Peyer's patch (tissue), 4 donors: ENCODE measurements at regions not wholly inside any gene's neighbourhood (a gene's known extent, or its start where the extent isn't known, plus 50 kb on each side); places are given as distances from the start of the nearest gene placed in this dataset.
"Not testable (repeated sequence)": the region's sequence is repeated elsewhere in the genome, so short reads cannot be mapped to it uniquely, and the experiment has no call there.

Experiments used
- POLR2A ChIP-seq, 2 donors: fragments of 450-650 bp; IDR thresholded peaks; one replicate each; pipeline ENCODE4 v1.5.1; 2017; ENCODE audit warnings: antibody characterized with exemption in 2 of 2, mild to moderate bottlenecking in 2 of 2, moderate library complexity in 2 of 2
- TF ChIP-seq, protein P1 (sequence below), 6 experiments: fragments of 450-650 bp in 4 of 6; fragments of 200-600 bp in 2 of 6; sonication (generic) in 1 of 6; IDR thresholded peaks; one replicate each; pipeline ENCODE4 v1.5.1; 2017 to 2019; ENCODE audit warnings: antibody characterized with exemption in 6 of 6, mild to moderate bottlenecking in 3 of 6, moderate library complexity in 1 of 6

DNA sequence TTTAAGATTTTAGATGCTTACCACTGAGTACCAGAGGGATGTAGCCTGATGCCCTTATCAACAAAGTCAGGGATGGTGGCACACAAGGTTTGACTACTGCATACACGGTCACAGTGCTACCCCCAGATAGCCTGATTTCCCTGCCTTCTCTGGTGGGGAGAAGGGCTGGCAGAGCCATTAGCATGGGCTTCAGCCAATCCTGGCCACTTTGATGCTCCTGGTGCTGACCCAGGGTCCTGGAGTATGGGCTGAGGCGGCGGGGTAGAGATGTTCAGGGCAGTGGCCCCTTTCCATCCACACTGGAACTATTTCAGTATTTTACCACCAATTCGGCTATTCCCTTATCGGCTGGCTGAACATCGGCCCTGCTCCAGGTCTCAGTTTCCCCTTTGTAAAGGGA is 83.2 kb downstream of the POTEB3 start:
- TF ChIP-seq, protein P1, sequence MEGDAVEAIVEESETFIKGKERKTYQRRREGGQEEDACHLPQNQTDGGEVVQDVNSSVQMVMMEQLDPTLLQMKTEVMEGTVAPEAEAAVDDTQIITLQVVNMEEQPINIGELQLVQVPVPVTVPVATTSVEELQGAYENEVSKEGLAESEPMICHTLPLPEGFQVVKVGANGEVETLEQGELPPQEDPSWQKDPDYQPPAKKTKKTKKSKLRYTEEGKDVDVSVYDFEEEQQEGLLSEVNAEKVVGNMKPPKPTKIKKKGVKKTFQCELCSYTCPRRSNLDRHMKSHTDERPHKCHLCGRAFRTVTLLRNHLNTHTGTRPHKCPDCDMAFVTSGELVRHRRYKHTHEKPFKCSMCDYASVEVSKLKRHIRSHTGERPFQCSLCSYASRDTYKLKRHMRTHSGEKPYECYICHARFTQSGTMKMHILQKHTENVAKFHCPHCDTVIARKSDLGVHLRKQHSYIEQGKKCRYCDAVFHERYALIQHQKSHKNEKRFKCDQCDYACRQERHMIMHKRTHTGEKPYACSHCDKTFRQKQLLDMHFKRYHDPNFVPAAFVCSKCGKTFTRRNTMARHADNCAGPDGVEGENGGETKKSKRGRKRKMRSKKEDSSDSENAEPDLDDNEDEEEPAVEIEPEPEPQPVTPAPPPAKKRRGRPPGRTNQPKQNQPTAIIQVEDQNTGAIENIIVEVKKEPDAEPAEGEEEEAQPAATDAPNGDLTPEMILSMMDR (IDR thresholded peaks at IDR 0.05): not testable (repeated sequence)
- not testable (repeated sequence) for TF ChIP-seq POLR2A (IDR thresholded peaks at IDR 0.05)
